ENCODE measurements at regions not wholly inside any gene's neighbourhood (a gene's known extent, or its start where the extent isn't known, plus 50 kb on each side); places are given as distances from the start of the nearest gene placed in this dataset.

DNA sequence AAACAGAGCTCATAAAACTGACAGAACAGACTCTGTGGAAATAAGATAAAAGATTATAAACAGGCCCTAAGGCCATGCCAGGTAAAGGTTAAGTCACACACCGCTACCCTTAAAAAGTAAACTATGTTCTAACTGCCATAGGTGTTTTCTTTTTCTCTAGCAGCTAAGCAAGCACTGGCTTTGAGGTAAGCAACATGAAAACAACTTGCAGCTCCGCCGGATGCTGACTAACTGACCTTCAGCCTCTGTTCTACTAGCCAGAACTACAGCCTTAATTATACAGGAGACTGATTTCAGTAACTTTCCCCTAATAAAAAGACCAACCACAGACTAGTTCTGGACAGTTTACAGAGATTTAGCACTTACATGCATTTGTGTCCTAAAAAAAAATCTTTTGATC lies 708.3 kb downstream of the CCSER2 start:
- no peak for TF ChIP-seq CTCF (IDR thresholded peaks at IDR 0.05; ENCODE audit: insufficient read depth, low read depth, low read length)
- no peak for TF ChIP-seq EZH2 (IDR thresholded peaks at IDR 0.05; ENCODE audit: insufficient read depth, low read length)
